Testis (tissue), 2 donors: ENCODE measurements at regions not wholly inside any gene's neighbourhood (a gene's known extent, or its start where the extent isn't known, plus 50 kb on each side); places are given as distances from the start of the nearest gene placed in this dataset.

Experiments
- DNase-seq: peaks from one replicate; pipeline ENCODE4 v3.0.0-alpha.2; 2019
- H3K27ac ChIP-seq, 2 donors: fragments of 200-600 bp; sonication (generic); one replicate each; pipeline ENCODE4 v1.5.1; 2019
- H3K27me3 ChIP-seq: fragments of 200-600 bp; sonication (generic); one replicate; pipeline ENCODE4 v1.5.1; 2019
- H3K36me3 ChIP-seq: fragments of 200-600 bp; sonication (generic); one replicate; pipeline ENCODE4 v1.5.1; 2017; ENCODE audit warnings: low read depth; ENCODE audit errors: missing control alignments
- H3K4me1 ChIP-seq: fragments of 200-600 bp; sonication (generic); one replicate; pipeline ENCODE4 v1.5.1; 2019
- H3K4me3 ChIP-seq, 2 donors: fragments of 200-600 bp; sonication (generic); one replicate each; pipeline ENCODE4 v1.5.1; 2017 to 2019
- H3K9me3 ChIP-seq: fragments of 200-600 bp; sonication (generic); one replicate; pipeline ENCODE4 v1.5.1; 2017
- POLR2A ChIP-seq: fragments of 450-650 bp; IDR thresholded peaks from one replicate; pipeline ENCODE4 v1.6.1; 2017; ENCODE audit warnings: antibody characterized with exemption, mild to moderate bottlenecking, moderate library complexity
- WGBS, 2 donors: methylation state at CpG; one replicate each; pipeline ENCODE4 v1.1.5; 2018; 5-methylcytosine and 5-hydroxymethylcytosine counted together
- intact Hi-C: fragments of 100-400 bp; cut with DNase I; formaldehyde crosslinking; loops from one replicate; pipeline ENCODE4 v1.15.1; 2023; ENCODE audit warnings: low total_unique reads
- TF ChIP-seq, protein P1 (sequence below), 3 experiments: fragments of 450-650 bp in 2 of 3; fragments of 200-600 bp in 1 of 3; sonication (generic) in 1 of 3; IDR thresholded peaks; one replicate each; pipeline ENCODE4 v1.5.1; 2016 to 2019; ENCODE audit warnings: antibody characterized with exemption in 3 of 3, mild to moderate bottlenecking in 2 of 3, moderate library complexity in 1 of 3

- no peak for TF ChIP-seq POLR2A
- TF ChIP-seq, protein P1, sequence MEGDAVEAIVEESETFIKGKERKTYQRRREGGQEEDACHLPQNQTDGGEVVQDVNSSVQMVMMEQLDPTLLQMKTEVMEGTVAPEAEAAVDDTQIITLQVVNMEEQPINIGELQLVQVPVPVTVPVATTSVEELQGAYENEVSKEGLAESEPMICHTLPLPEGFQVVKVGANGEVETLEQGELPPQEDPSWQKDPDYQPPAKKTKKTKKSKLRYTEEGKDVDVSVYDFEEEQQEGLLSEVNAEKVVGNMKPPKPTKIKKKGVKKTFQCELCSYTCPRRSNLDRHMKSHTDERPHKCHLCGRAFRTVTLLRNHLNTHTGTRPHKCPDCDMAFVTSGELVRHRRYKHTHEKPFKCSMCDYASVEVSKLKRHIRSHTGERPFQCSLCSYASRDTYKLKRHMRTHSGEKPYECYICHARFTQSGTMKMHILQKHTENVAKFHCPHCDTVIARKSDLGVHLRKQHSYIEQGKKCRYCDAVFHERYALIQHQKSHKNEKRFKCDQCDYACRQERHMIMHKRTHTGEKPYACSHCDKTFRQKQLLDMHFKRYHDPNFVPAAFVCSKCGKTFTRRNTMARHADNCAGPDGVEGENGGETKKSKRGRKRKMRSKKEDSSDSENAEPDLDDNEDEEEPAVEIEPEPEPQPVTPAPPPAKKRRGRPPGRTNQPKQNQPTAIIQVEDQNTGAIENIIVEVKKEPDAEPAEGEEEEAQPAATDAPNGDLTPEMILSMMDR (IDR thresholded peaks at IDR 0.05) = no peak
- H3K9me3 ChIP-seq = no peaks in the 10 kb centered on the region
- H3K4me3 ChIP-seq = no peak overlapping the region
- H3K36me3 ChIP-seq = no peaks in the 10 kb centered on the region
- H3K27ac ChIP-seq = no peak overlapping the region
- intact Hi-C loops = no loop called here
- no peaks in the 10 kb centered on the region for H3K27me3 ChIP-seq
- WGBS, 2 donors = 75 to 84% methylated on average over 1 of the region's 1 CpG
- DNase-seq = no peak
- no peaks in the 10 kb centered on the region for H3K4me1 ChIP-seq
Observed at GRCh38 chr7:12025246-12025645, 185.8 kb upstream of the TMEM106B start.

- intact Hi-C loops = no loop called here
- Histone ChIP-seq H3K4me3 (no peak overlapping the region), H3K27ac (no peak overlapping the region), H3K27me3 (no peaks in the 10 kb centered on the region), H3K4me1 (no peaks in the 10 kb centered on the region), H3K36me3 (no peaks in the 10 kb centered on the region), H3K9me3 (no peaks in the 10 kb centered on the region)
- TF ChIP-seq, protein P1 (IDR thresholded peaks at IDR 0.05) = no peak
- no peak for TF ChIP-seq POLR2A
- no peak for DNase-seq
- 92 to 94% methylated on average over 1 of the region's 1 CpG for WGBS, 2 donors
Observed at GRCh38 chr7:12028508-12028907, 182.6 kb upstream of the TMEM106B start.

DNA sequence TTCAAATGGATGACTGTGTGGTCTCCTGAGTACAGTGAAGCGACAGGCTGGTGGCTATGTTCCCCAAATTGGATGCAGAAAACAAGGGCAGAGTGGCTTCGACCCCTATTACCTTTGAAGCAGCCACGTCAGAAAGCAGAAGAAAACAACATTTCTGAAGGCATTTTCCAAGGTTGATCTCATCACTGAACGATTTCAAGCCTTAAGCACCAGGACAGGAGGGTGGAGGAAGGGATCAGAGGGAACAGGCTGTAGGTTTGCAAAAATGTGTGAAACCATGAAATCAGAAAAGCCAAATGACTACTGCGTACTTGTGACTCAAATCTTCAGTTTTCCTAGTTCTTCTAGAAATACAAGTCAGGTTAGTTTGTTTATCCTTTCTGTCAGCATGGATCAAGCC is 181.0 kb upstream of the TMEM106B start:
- intact Hi-C loops = no loop called here
- TF ChIP-seq, protein P1 (IDR thresholded peaks at IDR 0.05) = no peak
- no peak for TF ChIP-seq POLR2A
- no peak for DNase-seq
- Histone ChIP-seq H3K9me3 (no peaks in the 10 kb centered on the region), H3K4me3 (no peak overlapping the region), H3K27me3 (no peaks in the 10 kb centered on the region), H3K4me1 (no peaks in the 10 kb centered on the region), H3K36me3 (no peaks in the 10 kb centered on the region), H3K27ac (no peak overlapping the region)
- 87 to 89% methylated on average over 5 of the region's 5 CpGs for WGBS, 2 donors

GRCh38 chr7:12031186-12031585 is 179.9 kb upstream of the TMEM106B start:
- no peak overlapping the region for H3K4me3 ChIP-seq
- intact Hi-C loops = no loop called here
- no peaks in the 10 kb centered on the region for H3K9me3 ChIP-seq
- no peaks in the 10 kb centered on the region for H3K27me3 ChIP-seq
- H3K36me3 ChIP-seq = no peaks in the 10 kb centered on the region
- DNase-seq = no peak
- no peak for TF ChIP-seq POLR2A
- TF ChIP-seq, protein P1 (IDR thresholded peaks at IDR 0.05) = no peak
- no peak overlapping the region for H3K27ac ChIP-seq
- no peaks in the 10 kb centered on the region for H3K4me1 ChIP-seq
- 88 to 90% methylated on average over 1 of the region's 1 CpG for WGBS, 2 donors

DNA sequence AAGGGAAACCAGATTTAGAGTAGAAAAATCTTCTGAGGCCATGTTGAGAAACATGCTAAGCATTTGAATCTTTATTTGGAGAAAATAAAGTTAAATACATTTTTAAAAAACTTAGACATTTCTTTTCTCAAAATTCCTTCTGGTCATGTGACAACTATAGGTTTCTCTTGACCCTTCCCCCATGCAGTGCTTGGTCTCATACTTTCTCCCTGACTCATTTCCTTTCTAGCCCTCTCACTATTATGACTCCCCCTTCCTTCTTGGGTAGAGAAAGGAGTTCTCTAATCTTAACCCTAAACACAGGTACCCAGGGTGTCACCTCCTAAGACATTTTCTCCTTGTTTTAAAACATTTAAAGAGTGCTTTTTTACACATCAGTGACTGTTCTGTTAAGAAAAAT is 179.5 kb upstream of the TMEM106B start:
- Histone ChIP-seq H3K27ac (no peak overlapping the region), H3K4me1 (no peaks in the 10 kb centered on the region), H3K27me3 (no peaks in the 10 kb centered on the region), H3K36me3 (no peaks in the 10 kb centered on the region), H3K9me3 (no peaks in the 10 kb centered on the region), H3K4me3 (no peak overlapping the region)
- DNase-seq = no peak
- no peak for TF ChIP-seq POLR2A
- TF ChIP-seq, protein P1 (IDR thresholded peaks at IDR 0.05) = no peak
- intact Hi-C loops = no loop called here
